ENCODE measurements at regions not wholly inside any gene's neighbourhood (a gene's known extent, or its start where the extent isn't known, plus 50 kb on each side); places are given as distances from the start of the nearest gene placed in this dataset.
A peak's percentile ranks its signal among the peaks of the same experiment; 100 is the strongest.

- no peak for TF ChIP-seq CTCF (conservative IDR thresholded peaks at IDR 0.05; ENCODE audit: low read depth, low read length)
- no peak for DNase-seq (ENCODE audit: low read depth)
- H3K4me3 ChIP-seq (ENCODE audit: low read depth, low read length) = no peak overlapping the region
Measured at GRCh38 chr11:28730336-28730735, 622.1 kb downstream of the METTL15 start.

- H3K4me3 ChIP-seq (ENCODE audit: low read depth, low read length) = no peak overlapping the region
- no peak for DNase-seq (ENCODE audit: low read depth)
Measured at GRCh38 chr11:28729339-28729738, 621.2 kb downstream of the METTL15 start.

GRCh38 chr11:28728666-28729065, 620.5 kb downstream of the METTL15 start:
- DNase-seq (ENCODE audit: low read depth) = no peak
- H3K4me3 ChIP-seq (ENCODE audit: low read depth, low read length) = no peak overlapping the region
- no peak for TF ChIP-seq CTCF (conservative IDR thresholded peaks at IDR 0.05; ENCODE audit: low read depth, low read length)

More at GRCh38 chr11:28729339-28729738, 621.2 kb downstream of the METTL15 start:
- TF ChIP-seq CTCF (conservative IDR thresholded peaks at IDR 0.05; ENCODE audit: low read depth, low read length) = no peak

- no peak for TF ChIP-seq CTCF (conservative IDR thresholded peaks at IDR 0.05; ENCODE audit: low read depth, low read length)
- H3K4me3 ChIP-seq (ENCODE audit: low read depth, low read length) = no peak overlapping the region
- peak; percentile 17 for DNase-seq (ENCODE audit: low read depth)
Measured at GRCh38 chr11:28727254-28727653, 619.1 kb downstream of the METTL15 start.

GRCh38 chr11:28726432-28726831, 618.2 kb downstream of the METTL15 start:
- no peak overlapping the region for H3K4me3 ChIP-seq (ENCODE audit: low read depth, low read length)
- TF ChIP-seq CTCF (conservative IDR thresholded peaks at IDR 0.05; ENCODE audit: low read depth, low read length) = no peak
- DNase-seq (ENCODE audit: low read depth) = no peak

GRCh38 chr11:28715726-28716125, 607.5 kb downstream of the METTL15 start:
- no peak for DNase-seq (ENCODE audit: low read depth)
- TF ChIP-seq CTCF (conservative IDR thresholded peaks at IDR 0.05; ENCODE audit: low read depth, low read length) = no peak
- no peak overlapping the region for H3K4me3 ChIP-seq (ENCODE audit: low read depth, low read length)

- DNase-seq (ENCODE audit: low read depth) = no peak
- no peak overlapping the region for H3K4me3 ChIP-seq (ENCODE audit: low read depth, low read length)
- no peak for TF ChIP-seq CTCF (conservative IDR thresholded peaks at IDR 0.05; ENCODE audit: low read depth, low read length)
Measured at GRCh38 chr11:28713850-28714249, 605.7 kb downstream of the METTL15 start.

Measured in choroid plexus epithelial cell (primary cell).